CD14-positive monocyte (primary cell): ENCODE measurements at regions not wholly inside any gene's neighbourhood (a gene's known extent, or its start where the extent isn't known, plus 50 kb on each side); places are given as distances from the start of the nearest gene placed in this dataset.
A peak's percentile ranks its signal among the peaks of the same experiment; 100 is the strongest.

ENCODE experiments used
- DNase-seq, 3 donors: peaks; one replicate each; pipeline ENCODE4 v3.0.0-alpha.2; 2011 to 2022
- H2AFZ ChIP-seq: 2 replicates; pipeline ENCODE4 v1.6.0; 2012; ENCODE audit warnings: mild to moderate bottlenecking, low read depth, low read length, inconsistent platforms; ENCODE audit not compliant: insufficient read depth, poor library complexity, severe bottlenecking
- H3K27ac ChIP-seq, 2 donors: 1 replicate in 1 of 2; 2 replicates in 1 of 2; pipeline ENCODE4 v1.5.1; 2012 to 2013; ENCODE audit warnings: low read length in 2 of 2, control low read depth in 1 of 2, inconsistent platforms in 1 of 2, low read depth in 1 of 2, mild to moderate bottlenecking in 1 of 2
- H3K27me3 ChIP-seq, 2 donors: one replicate each; pipeline versions ENCODE4 v1.6.0 to v1.6.1; 2011 to 2013; ENCODE audit warnings: low read length in 2 of 2; ENCODE audit not compliant: control insufficient read depth in 2 of 2, insufficient read depth in 2 of 2
- H3K36me3 ChIP-seq, 2 donors: replicated peaks in 1 of 2; 1 replicate in 1 of 2; 2 replicates in 1 of 2; pipeline versions ENCODE4 v1.5.1 to v1.6.1; 2012 to 2013; ENCODE audit warnings: low read length in 2 of 2, control low read depth in 1 of 2, inconsistent platforms in 1 of 2, mild to moderate bottlenecking in 1 of 2; ENCODE audit not compliant: insufficient read depth in 2 of 2, control insufficient read depth in 1 of 2
- H3K4me1 ChIP-seq, 2 donors: 1 replicate in 1 of 2; 2 replicates in 1 of 2; pipeline versions ENCODE4 v1.5.1 to v1.6.1; 2012 to 2013; ENCODE audit warnings: low read length in 2 of 2, control low read depth in 1 of 2, inconsistent platforms in 1 of 2, mild to moderate bottlenecking in 1 of 2, moderate library complexity in 1 of 2; ENCODE audit not compliant: insufficient read depth in 2 of 2, control insufficient read depth in 1 of 2
- H3K4me2 ChIP-seq: replicated peaks from 2 replicates; pipeline ENCODE3; 2012; ENCODE audit warnings: low read length, moderate library complexity, mild to moderate bottlenecking; ENCODE audit not compliant: poor library complexity, severe bottlenecking; ENCODE audit errors: extremely low read depth
- H3K4me3 ChIP-seq, 3 experiments: fragments of 200-600 bp in 1 of 3; sonication (generic) in 1 of 3; replicated peaks in 1 of 3; 1 replicate in 2 of 3; 2 replicates in 1 of 3; pipeline ENCODE4 v1.5.1; 2011 to 2013; ENCODE audit warnings: low read length in 3 of 3, mild to moderate bottlenecking in 3 of 3, control low read depth in 2 of 3, low read depth in 2 of 3, inconsistent platforms in 1 of 3, moderate library complexity in 1 of 3
- H3K79me2 ChIP-seq: 2 replicates; pipeline ENCODE4 v1.6.0; 2012; ENCODE audit warnings: mild to moderate bottlenecking, control low read depth, inconsistent platforms, low read length, moderate library complexity; ENCODE audit not compliant: insufficient read depth
- H3K9ac ChIP-seq: 2 replicates; pipeline ENCODE4 v1.6.0; 2017; ENCODE audit warnings: low read length, mild to moderate bottlenecking; ENCODE audit not compliant: insufficient read depth, poor library complexity, severe bottlenecking
- H3K9me3 ChIP-seq, 2 donors: replicated peaks in 1 of 2; 1 replicate in 1 of 2; 2 replicates in 1 of 2; pipeline versions ENCODE4 v1.5.1 to v1.6.1; 2012 to 2013; ENCODE audit warnings: low read length in 2 of 2, control low read depth in 1 of 2; ENCODE audit not compliant: control insufficient read depth in 1 of 2, insufficient read depth in 1 of 2
- H4K20me1 ChIP-seq: 2 replicates; pipeline ENCODE4 v1.6.0; 2012; ENCODE audit warnings: mild to moderate bottlenecking, low read length, control low read depth, moderate library complexity; ENCODE audit not compliant: insufficient read depth
- H3K27ac Mint-ChIP-seq, 7 donors: one replicate each; pipeline ENCODE4 v1.8.0; 2020; ENCODE audit warnings: mild to moderate bottlenecking in 7 of 7, mixed read lengths in 7 of 7, moderate library complexity in 6 of 7, inconsistent platforms in 2 of 7
- H3K27me3 Mint-ChIP-seq, 3 donors: one replicate each; pipeline ENCODE4 v1.8.0; 2021 to 2022; ENCODE audit warnings: low read depth in 3 of 3, mild to moderate bottlenecking in 3 of 3, mixed read lengths in 3 of 3, moderate library complexity in 3 of 3, inconsistent platforms in 1 of 3
- H3K36me3 Mint-ChIP-seq, 2 donors: one replicate each; pipeline ENCODE4 v1.8.0; 2020; ENCODE audit warnings: mixed read lengths in 2 of 2, inconsistent platforms in 1 of 2, mild to moderate bottlenecking in 1 of 2
- H3K4me1 Mint-ChIP-seq: one replicate; pipeline ENCODE4 v1.8.0; 2020; ENCODE audit warnings: mild to moderate bottlenecking, mixed read lengths
- H3K4me3 Mint-ChIP-seq, 2 donors: one replicate each; pipeline ENCODE4 v1.8.0; 2020; ENCODE audit warnings: mild to moderate bottlenecking in 2 of 2, mixed read lengths in 2 of 2, moderate library complexity in 1 of 2
- H3K9me3 Mint-ChIP-seq, 7 donors: one replicate each; pipeline ENCODE4 v1.8.0; 2020 to 2022; ENCODE audit warnings: mixed read lengths in 7 of 7, mild to moderate bottlenecking in 6 of 7, moderate library complexity in 6 of 7, inconsistent platforms in 2 of 7
- WGBS: methylation state at CpG from one replicate; pipeline ENCODE4 v1.1.5; 2013; ENCODE audit warnings: missing lambda C conversion rate; ENCODE audit not compliant: insufficient coverage; 5-methylcytosine and 5-hydroxymethylcytosine counted together
- intact Hi-C, 2 donors: fragments of 100-400 bp; cut with micrococcal nuclease; formaldehyde crosslinking; loops; one replicate each; pipeline versions ENCODE4 v1.15.0 to v1.15.1; 2023
- TF ChIP-seq, protein P1 (sequence below): fragments of 200-600 bp; IDR thresholded peaks from one replicate; pipeline ENCODE4 v1.8.0; 2022; ENCODE audit warnings: antibody characterized with exemption, mild to moderate bottlenecking

DNA sequence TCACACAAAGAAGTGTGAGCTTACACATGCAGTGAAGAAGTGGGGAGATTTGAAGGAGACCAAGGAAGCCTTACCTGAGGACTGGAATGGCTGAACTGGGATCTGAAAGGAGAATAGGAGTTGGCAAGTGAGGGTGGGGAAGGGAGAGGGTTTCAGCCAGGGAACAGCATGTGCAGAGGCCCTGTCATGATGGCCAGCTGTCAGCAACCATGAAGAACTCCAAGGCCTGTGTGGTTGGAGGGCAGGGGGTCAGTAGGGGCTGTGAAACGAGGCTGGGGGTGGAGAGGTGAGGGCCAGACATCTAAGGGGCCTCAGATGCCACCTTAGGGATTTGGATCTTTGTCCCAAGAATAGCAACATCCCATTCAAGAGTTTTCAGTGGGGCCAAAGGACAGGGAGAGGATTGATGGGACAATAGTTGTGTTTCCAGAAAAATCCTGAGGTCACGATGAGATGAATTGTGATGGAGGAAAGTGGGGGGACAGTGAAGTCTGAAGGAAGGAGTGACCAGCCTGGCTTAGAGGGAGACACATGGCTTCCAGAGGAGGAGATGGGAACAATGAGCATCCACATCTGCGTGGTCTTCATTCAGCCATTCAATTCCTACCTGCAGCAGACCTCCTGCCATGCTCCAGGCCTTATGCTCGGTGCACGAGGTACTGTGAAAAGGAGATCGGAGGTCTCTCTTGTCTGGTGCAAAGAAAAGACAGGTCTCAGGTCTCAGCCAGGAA is 187.6 kb downstream of the MATN1 start:
- intact Hi-C loops: no loop called here
- Histone ChIP-seq H3K4me3 (no peak overlapping the region), H3K79me2 (no peaks in the 10 kb centered on the region), H3K9ac (no peak overlapping the region), H3K9me3 (no peaks in the 10 kb centered on the region), H3K4me1 (no peaks in the 10 kb centered on the region), H3K36me3 (no peaks in the 10 kb centered on the region), H4K20me1 (no peaks in the 10 kb centered on the region), H3K27me3 (no peaks in the 10 kb centered on the region), H3K27ac (no peak overlapping the region), H2AFZ (no peak overlapping the region), H3K4me2 (no peak overlapping the region)
- no peaks in the 10 kb centered on the region for H3K4me1 Mint-ChIP-seq
- 100% methylated on average over 1 of the region's 6 CpGs for WGBS
- peaks cover 1 to 7% (median 2%) of the 10 kb centered on the region in 3 donors for H3K27me3 Mint-ChIP-seq
- no peaks in the 10 kb centered on the region for H3K36me3 Mint-ChIP-seq
- H3K4me3 Mint-ChIP-seq: no peak overlapping the region
- H3K9me3 Mint-ChIP-seq: peaks cover 0 to 1% (median 0%) of the 10 kb centered on the region in 7 donors
- DNase-seq: no peak
- peak overlapping the region in 1 of 7 donors; percentile 2 for H3K27ac Mint-ChIP-seq
- TF ChIP-seq, protein P1, sequence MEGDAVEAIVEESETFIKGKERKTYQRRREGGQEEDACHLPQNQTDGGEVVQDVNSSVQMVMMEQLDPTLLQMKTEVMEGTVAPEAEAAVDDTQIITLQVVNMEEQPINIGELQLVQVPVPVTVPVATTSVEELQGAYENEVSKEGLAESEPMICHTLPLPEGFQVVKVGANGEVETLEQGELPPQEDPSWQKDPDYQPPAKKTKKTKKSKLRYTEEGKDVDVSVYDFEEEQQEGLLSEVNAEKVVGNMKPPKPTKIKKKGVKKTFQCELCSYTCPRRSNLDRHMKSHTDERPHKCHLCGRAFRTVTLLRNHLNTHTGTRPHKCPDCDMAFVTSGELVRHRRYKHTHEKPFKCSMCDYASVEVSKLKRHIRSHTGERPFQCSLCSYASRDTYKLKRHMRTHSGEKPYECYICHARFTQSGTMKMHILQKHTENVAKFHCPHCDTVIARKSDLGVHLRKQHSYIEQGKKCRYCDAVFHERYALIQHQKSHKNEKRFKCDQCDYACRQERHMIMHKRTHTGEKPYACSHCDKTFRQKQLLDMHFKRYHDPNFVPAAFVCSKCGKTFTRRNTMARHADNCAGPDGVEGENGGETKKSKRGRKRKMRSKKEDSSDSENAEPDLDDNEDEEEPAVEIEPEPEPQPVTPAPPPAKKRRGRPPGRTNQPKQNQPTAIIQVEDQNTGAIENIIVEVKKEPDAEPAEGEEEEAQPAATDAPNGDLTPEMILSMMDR: no peak

DNA sequence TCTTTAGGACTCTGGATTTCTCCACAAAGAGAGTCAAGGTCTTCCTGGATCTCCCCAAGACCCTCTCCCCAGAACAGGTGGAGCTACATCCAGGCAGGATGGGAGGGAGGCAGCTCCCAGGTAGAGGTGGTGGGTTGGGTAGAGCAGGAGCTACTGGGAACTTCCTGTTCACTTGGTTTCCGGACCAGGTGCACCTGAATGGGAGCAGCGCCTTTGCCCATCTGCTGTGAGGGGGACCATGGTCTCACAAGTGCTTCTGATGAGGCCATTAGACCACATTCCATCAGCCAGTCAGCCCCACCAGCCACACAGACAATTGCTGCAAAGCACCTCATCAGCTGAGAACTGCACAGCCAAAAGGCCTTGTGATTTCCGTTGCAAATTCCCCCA is 188.8 kb downstream of the MATN1 start:
- Mint-ChIP-seq H3K9me3 (peaks cover 0 to 1% (median 0%) of the 10 kb centered on the region in 7 donors), H3K4me3 (no peak overlapping the region), H3K27ac (no peak overlapping the region), H3K36me3 (no peaks in the 10 kb centered on the region), H3K27me3 (peaks cover 1 to 7% (median 2%) of the 10 kb centered on the region in 3 donors), H3K4me1 (no peaks in the 10 kb centered on the region)
- WGBS: 80% methylated on average over 1 of the region's 3 CpGs
- intact Hi-C loops: no loop called here
- Histone ChIP-seq H3K4me2 (no peak overlapping the region), H3K4me3 (no peak overlapping the region), H2AFZ (no peak overlapping the region), H3K79me2 (no peaks in the 10 kb centered on the region), H3K9me3 (no peaks in the 10 kb centered on the region), H3K4me1 (no peaks in the 10 kb centered on the region), H3K36me3 (no peaks in the 10 kb centered on the region), H3K27me3 (no peaks in the 10 kb centered on the region), H3K27ac (no peak overlapping the region), H4K20me1 (no peaks in the 10 kb centered on the region), H3K9ac (no peak overlapping the region)
- no peak for DNase-seq
- TF ChIP-seq, protein P1: no peak
